GM12891 (cell line): ENCODE measurements at regions not wholly inside any gene's neighbourhood (a gene's known extent, or its start where the extent isn't known, plus 50 kb on each side); places are given as distances from the start of the nearest gene placed in this dataset.

Source experiments
- PAX5 ChIP-seq: IDR thresholded peaks from 2 replicates; pipeline ENCODE4 v1.6.1; 2011; ENCODE audit warnings: low read length, moderate library complexity, mild to moderate bottlenecking; ENCODE audit not compliant: insufficient read depth, severe bottlenecking
- POLR2A ChIP-seq: IDR thresholded peaks from 2 replicates; pipeline ENCODE4 v1.6.1; 2011; ENCODE audit warnings: low read depth, low read length, control low read depth
- POLR2AphosphoS5 ChIP-seq: IDR thresholded peaks from 2 replicates; pipeline ENCODE4 v1.6.1; 2011; ENCODE audit warnings: low read depth, low read length, control low read depth

- TF ChIP-seq POLR2AphosphoS5, result no peak
- no peak for TF ChIP-seq POLR2A
- no peak for TF ChIP-seq PAX5
Measured at GRCh38 chr11:56923116-56923515, 65.6 kb upstream of the OR5AK2 start.
